ENCODE measurements at regions not wholly inside any gene's neighbourhood (a gene's known extent, or its start where the extent isn't known, plus 50 kb on each side); places are given as distances from the start of the nearest gene placed in this dataset.
"Not testable (repeated sequence)": the region's sequence is repeated elsewhere in the genome, so short reads cannot be mapped to it uniquely, and the experiment has no call there.

DNA sequence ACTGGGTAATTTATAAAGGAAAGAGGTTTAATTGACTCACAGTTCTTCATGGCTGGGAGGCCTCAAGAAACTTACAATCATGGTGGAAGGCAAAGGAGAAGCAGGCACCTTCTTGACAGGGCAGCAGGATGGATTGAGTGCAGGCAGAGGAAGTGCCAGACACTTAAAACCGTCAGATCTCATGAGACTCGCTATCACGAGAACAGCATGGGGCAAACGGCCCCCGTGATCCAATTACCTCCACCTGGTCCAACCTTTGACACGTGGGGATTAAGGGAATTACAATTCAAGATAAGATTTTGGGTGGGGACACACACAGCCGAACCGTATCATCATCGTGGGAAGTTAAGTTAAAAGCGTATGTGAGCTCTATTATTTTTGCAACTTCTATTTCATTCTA, 71.4 kb upstream of the SYN3 start:
- H3K27me3 ChIP-seq = peaks cover 0 to 5% (median 0%) of the 10 kb centered on the region in 4 donors
- no peaks in the 10 kb centered on the region for H3K36me3 ChIP-seq
- DNase-seq (ENCODE audit: extremely low spot score) = no peak
- TF ChIP-seq POLR2A (IDR thresholded peaks at IDR 0.05; ENCODE audit: low read depth) = no peak
- TF ChIP-seq, protein P1, sequence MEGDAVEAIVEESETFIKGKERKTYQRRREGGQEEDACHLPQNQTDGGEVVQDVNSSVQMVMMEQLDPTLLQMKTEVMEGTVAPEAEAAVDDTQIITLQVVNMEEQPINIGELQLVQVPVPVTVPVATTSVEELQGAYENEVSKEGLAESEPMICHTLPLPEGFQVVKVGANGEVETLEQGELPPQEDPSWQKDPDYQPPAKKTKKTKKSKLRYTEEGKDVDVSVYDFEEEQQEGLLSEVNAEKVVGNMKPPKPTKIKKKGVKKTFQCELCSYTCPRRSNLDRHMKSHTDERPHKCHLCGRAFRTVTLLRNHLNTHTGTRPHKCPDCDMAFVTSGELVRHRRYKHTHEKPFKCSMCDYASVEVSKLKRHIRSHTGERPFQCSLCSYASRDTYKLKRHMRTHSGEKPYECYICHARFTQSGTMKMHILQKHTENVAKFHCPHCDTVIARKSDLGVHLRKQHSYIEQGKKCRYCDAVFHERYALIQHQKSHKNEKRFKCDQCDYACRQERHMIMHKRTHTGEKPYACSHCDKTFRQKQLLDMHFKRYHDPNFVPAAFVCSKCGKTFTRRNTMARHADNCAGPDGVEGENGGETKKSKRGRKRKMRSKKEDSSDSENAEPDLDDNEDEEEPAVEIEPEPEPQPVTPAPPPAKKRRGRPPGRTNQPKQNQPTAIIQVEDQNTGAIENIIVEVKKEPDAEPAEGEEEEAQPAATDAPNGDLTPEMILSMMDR (IDR thresholded peaks at IDR 0.05) = no peak
- TF ChIP-seq EP300 (IDR thresholded peaks at IDR 0.05) = no peak
- no peak for TF ChIP-seq POLR2AphosphoS5 (IDR thresholded peaks at IDR 0.05)
- no peaks in the 10 kb centered on the region for H3K9me3 ChIP-seq
- no peak overlapping the region for H3K4me3 ChIP-seq
- no peak overlapping the region for H3K27ac ChIP-seq (replicated peaks in 1 of 4)
- intact Hi-C loops (cut with DNase I) = no loop called here
- WGBS = 57% methylated on average over 10 of the region's 10 CpGs
- H3K4me1 ChIP-seq = no peaks in the 10 kb centered on the region

DNA sequence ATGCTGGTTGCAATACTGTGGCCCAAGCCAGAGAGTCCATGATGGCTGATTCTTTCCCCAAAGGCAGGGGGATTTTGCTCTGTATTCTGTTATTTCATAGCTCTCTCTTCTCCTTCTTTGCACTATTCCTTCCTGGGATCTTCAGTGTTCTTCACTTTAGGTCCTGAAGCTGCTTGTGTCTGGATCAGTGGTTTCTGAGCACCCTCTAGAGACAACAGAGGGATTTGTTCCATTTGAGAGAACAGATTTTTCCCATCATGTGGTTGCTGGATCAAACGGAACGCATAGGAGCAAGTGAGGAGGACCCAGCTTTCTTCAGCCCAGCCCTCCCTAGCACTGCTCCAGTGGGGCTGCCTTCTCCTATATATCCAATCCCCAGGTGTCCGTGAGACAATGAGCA, 68.7 kb upstream of the SYN3 start:
- Histone ChIP-seq H3K4me1 (no peaks in the 10 kb centered on the region), H3K27me3 (peaks cover 0 to 5% (median 0%) of the 10 kb centered on the region in 4 donors), H3K27ac (replicated peaks in 1 of 4) (no peak overlapping the region), H3K36me3 (no peaks in the 10 kb centered on the region), H3K9me3 (no peaks in the 10 kb centered on the region), H3K4me3 (no peak overlapping the region)
- 13% methylated on average over 3 of the region's 3 CpGs for WGBS
- DNase-seq (ENCODE audit: extremely low spot score) = no peak
- intact Hi-C loops (cut with DNase I) = no loop called here
- TF ChIP-seq POLR2AphosphoS5 (IDR thresholded peaks at IDR 0.05) (no peak), POLR2A (IDR thresholded peaks at IDR 0.05; ENCODE audit: low read depth) (no peak), EP300 (IDR thresholded peaks at IDR 0.05) (no peak)
- TF ChIP-seq, protein P1 (IDR thresholded peaks at IDR 0.05) = no peak

DNA sequence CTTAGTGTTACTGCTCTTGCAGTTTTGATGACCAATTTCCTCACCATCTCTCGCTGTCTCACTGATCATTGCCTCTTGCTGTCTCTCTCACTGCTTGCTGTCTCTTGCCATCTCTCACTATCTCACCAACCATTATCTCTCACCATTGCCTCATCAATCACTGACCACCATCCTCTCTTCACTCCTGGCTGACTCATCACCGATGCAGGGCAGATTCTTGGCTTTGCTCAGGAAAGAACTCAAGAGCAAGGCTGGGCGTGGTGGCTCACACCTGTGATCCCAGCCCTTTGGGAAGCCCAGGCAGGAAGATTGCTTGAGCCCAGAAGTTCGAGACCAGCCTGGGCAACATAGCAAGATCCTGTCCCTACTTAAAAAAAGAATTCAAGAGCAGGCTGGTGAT, 66.3 kb upstream of the SYN3 start:
- DNase-seq (ENCODE audit: extremely low spot score) = no peak
- H3K36me3 ChIP-seq = no peaks in the 10 kb centered on the region
- WGBS = 83% methylated on average over 4 of the region's 4 CpGs
- intact Hi-C loops (cut with DNase I) = no loop called here
- no peak overlapping the region for H3K27ac ChIP-seq (replicated peaks in 1 of 4)
- H3K27me3 ChIP-seq = peaks cover 0 to 5% (median 0%) of the 10 kb centered on the region in 4 donors
- H3K4me1 ChIP-seq = no peaks in the 10 kb centered on the region
- H3K9me3 ChIP-seq = no peaks in the 10 kb centered on the region
- no peak overlapping the region for H3K4me3 ChIP-seq
- TF ChIP-seq, protein P1 (IDR thresholded peaks at IDR 0.05) = no peak
- no peak for TF ChIP-seq EP300 (IDR thresholded peaks at IDR 0.05)
- TF ChIP-seq POLR2A (IDR thresholded peaks at IDR 0.05; ENCODE audit: low read depth) = no peak
- no peak for TF ChIP-seq POLR2AphosphoS5 (IDR thresholded peaks at IDR 0.05)

DNA sequence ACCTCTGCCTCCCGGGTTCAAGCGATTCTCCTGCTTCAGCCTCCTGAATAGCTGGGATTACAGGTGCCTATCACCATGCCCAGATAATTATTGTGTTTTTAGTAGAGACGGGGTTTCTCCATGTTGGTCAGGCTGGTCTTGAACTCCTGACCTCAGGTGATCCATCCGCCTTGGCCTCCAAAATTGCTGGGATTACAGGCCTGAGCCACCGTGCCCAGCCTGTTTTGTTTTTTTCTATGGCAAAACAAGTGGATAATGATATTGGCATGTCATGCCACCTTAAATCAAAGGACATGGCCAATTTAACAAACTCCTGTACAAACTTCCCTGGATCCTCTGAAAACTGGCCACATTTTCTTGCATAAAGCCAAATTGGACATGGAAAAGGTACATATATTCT, 64.3 kb upstream of the SYN3 start:
- H3K4me3 ChIP-seq; intact Hi-C loops (cut with DNase I); H3K9me3 ChIP-seq; H3K4me1 ChIP-seq; H3K36me3 ChIP-seq; H3K27ac ChIP-seq (replicated peaks in 1 of 4); DNase-seq (ENCODE audit: extremely low spot score); H3K27me3 ChIP-seq: not testable (repeated sequence)
- WGBS = 94% methylated on average over 5 of the region's 5 CpGs

DNA sequence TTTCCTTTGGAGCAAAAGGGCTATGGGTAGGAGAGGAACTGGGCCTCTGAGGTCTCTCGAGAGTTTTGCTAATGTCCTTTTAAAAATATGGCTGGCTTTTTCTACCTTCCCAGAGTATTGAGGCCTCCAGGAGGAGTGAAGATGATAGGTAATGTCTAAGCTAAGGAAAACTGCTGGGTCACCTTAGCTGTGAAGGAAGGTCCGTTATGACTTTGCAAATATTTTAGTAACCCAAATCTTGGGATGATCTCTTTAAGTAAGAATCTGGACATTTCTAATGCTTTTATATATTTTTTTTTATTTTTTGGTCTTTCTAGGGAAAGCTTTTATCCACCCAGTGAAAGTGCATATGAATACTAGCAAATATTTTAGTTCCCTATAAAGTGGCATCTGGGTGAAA, 60.9 kb upstream of the SYN3 start:
- Histone ChIP-seq H3K27ac (replicated peaks in 1 of 4) (no peak overlapping the region), H3K36me3 (no peaks in the 10 kb centered on the region), H3K9me3 (no peaks in the 10 kb centered on the region), H3K4me3 (no peak overlapping the region), H3K4me1 (no peaks in the 10 kb centered on the region), H3K27me3 (peaks cover 0 to 4% (median 0%) of the 10 kb centered on the region in 4 donors)
- WGBS = 83% methylated on average over 2 of the region's 2 CpGs
- intact Hi-C loops (cut with DNase I) = no loop called here
- TF ChIP-seq EP300 (IDR thresholded peaks at IDR 0.05) (no peak), POLR2AphosphoS5 (IDR thresholded peaks at IDR 0.05) (no peak), POLR2A (IDR thresholded peaks at IDR 0.05; ENCODE audit: low read depth) (no peak)
- TF ChIP-seq, protein P1 (IDR thresholded peaks at IDR 0.05) = no peak
- DNase-seq (ENCODE audit: extremely low spot score) = no peak
